ENCODE measurements at regions not wholly inside any gene's neighbourhood (a gene's known extent, or its start where the extent isn't known, plus 50 kb on each side); places are given as distances from the start of the nearest gene placed in this dataset.

- TF ChIP-seq CTCF (IDR thresholded peaks at IDR 0.05) (no peak), POLR2A (IDR thresholded peaks at IDR 0.05) (no peak)
Observed at GRCh38 chr17:62160816-62161215, 95.7 kb upstream of the MED13 start.
